Ovary (tissue), 3 donors: ENCODE measurements at regions not wholly inside any gene's neighbourhood (a gene's known extent, or its start where the extent isn't known, plus 50 kb on each side); places are given as distances from the start of the nearest gene placed in this dataset.

Source experiments
- CTCF ChIP-seq, 3 donors: fragments of 450-650 bp in 2 of 3; fragments of 200-600 bp in 1 of 3; IDR thresholded peaks; one replicate each; pipeline versions ENCODE4 v1.5.1 to v1.8.0; 2016 to 2022; ENCODE audit warnings: antibody characterized with exemption in 3 of 3, mild to moderate bottlenecking in 1 of 3
- EP300 ChIP-seq: sonication (generic); formaldehyde crosslinking; IDR thresholded peaks from one replicate; pipeline ENCODE4 v1.6.1; 2017; ENCODE audit warnings: antibody characterized with exemption
- POLR2A ChIP-seq: fragments of 450-650 bp; IDR thresholded peaks from one replicate; pipeline ENCODE4 v1.6.1; 2017; ENCODE audit warnings: antibody characterized with exemption, mild to moderate bottlenecking, moderate library complexity
- donor health status: DM: no; HTN: no; CAD: no.

DNA sequence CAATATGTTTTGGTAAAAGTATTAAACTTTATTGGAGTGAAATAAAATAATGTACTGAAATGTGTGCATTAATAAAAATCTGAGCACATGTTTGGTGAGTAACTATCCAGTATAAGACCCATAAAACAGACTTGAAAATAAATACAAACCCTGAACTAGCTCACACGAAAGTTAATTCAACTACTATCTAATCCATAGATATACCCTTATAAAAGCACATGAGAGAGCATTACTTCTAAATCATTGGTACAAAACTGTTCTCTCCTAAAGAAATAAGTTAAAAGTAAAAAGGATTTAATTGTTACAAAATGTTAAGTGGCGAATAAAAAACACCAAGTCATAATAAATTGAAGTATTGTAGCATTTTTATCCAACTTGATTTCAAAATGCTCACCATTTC is 295.6 kb downstream of the PTPRC start:
- TF ChIP-seq CTCF (IDR thresholded peaks at IDR 0.05) = no peak
- TF ChIP-seq POLR2A = no peak
- no peak for TF ChIP-seq EP300
